DND-41 (cell line): ENCODE measurements at regions not wholly inside any gene's neighbourhood (a gene's known extent, or its start where the extent isn't known, plus 50 kb on each side); places are given as distances from the start of the nearest gene placed in this dataset.

Experiments
- ATAC-seq: fragments of 200-7000 bp; cut with Tn5 transposase; 3 replicates; pipeline ENCODE4 v1.9.1; 2021; ENCODE audit warnings: low read depth; ENCODE audit not compliant: insufficient read depth
- DNase-seq: peaks from one replicate; pipeline ENCODE4 v3.0.0-alpha.2; 2020
- H2AFZ ChIP-seq: 2 replicates; pipeline ENCODE4 v1.6.0; 2012; ENCODE audit warnings: low read depth, low read length
- H3K27ac ChIP-seq: 2 replicates; pipeline ENCODE4 v1.5.1; 2012; ENCODE audit warnings: low read length, inconsistent platforms
- H3K27me3 ChIP-seq: fragments of 200-600 bp; sonication (generic); 2 replicates; pipeline ENCODE4 v1.6.0; 2012; ENCODE audit warnings: low read length, mild to moderate bottlenecking, inconsistent platforms; ENCODE audit not compliant: insufficient read depth, poor library complexity
- H3K36me3 ChIP-seq: 2 replicates; pipeline ENCODE4 v1.5.1; 2012; ENCODE audit warnings: low read length, inconsistent platforms; ENCODE audit not compliant: insufficient read depth
- H3K4me1 ChIP-seq: 2 replicates; pipeline ENCODE4 v1.5.1; 2012; ENCODE audit warnings: mild to moderate bottlenecking, low read length; ENCODE audit not compliant: insufficient read depth
- H3K4me2 ChIP-seq: 2 replicates; pipeline ENCODE4 v1.6.0; 2012; ENCODE audit warnings: mild to moderate bottlenecking, moderate library complexity, low read length, inconsistent platforms; ENCODE audit not compliant: insufficient read depth
- H3K4me3 ChIP-seq, 2 experiments: fragments of 200-600 bp in 1 of 2; shearing (Covaris generic) in 1 of 2; 2 replicates each; pipeline ENCODE4 v1.5.1; 2012 to 2016; ENCODE audit warnings: inconsistent platforms in 2 of 2, low read length in 2 of 2, mild to moderate bottlenecking in 2 of 2, low read depth in 1 of 2, moderate library complexity in 1 of 2
- H3K79me2 ChIP-seq: 2 replicates; pipeline ENCODE4 v1.6.0; 2012; ENCODE audit warnings: low read length, inconsistent platforms; ENCODE audit not compliant: insufficient read depth
- H3K9ac ChIP-seq: 2 replicates; pipeline ENCODE4 v1.6.0; 2012; ENCODE audit warnings: low read depth, mild to moderate bottlenecking, inconsistent platforms, low read length, moderate library complexity
- H3K9me3 ChIP-seq: 2 replicates; pipeline ENCODE4 v1.5.1; 2012; ENCODE audit warnings: low read length, moderate library complexity, mild to moderate bottlenecking, inconsistent platforms; ENCODE audit not compliant: insufficient read depth, severe bottlenecking
- H4K20me1 ChIP-seq: 2 replicates; pipeline ENCODE4 v1.6.0; 2012; ENCODE audit warnings: low read length; ENCODE audit not compliant: insufficient read depth
- CTCF ChIP-seq: IDR thresholded peaks from 2 replicates; pipeline ENCODE4 v1.5.1; 2012; ENCODE audit warnings: borderline replicate concordance, low read length, moderate library complexity, mild to moderate bottlenecking; ENCODE audit not compliant: poor library complexity, severe bottlenecking; ENCODE audit errors: extremely low read depth
- EZH2 ChIP-seq: IDR thresholded peaks from 3 replicates; pipeline ENCODE4 v1.6.1; 2012; ENCODE audit warnings: borderline replicate concordance, low read depth, mild to moderate bottlenecking, moderate library complexity, low read length, inconsistent platforms; ENCODE audit not compliant: severe bottlenecking

DNA sequence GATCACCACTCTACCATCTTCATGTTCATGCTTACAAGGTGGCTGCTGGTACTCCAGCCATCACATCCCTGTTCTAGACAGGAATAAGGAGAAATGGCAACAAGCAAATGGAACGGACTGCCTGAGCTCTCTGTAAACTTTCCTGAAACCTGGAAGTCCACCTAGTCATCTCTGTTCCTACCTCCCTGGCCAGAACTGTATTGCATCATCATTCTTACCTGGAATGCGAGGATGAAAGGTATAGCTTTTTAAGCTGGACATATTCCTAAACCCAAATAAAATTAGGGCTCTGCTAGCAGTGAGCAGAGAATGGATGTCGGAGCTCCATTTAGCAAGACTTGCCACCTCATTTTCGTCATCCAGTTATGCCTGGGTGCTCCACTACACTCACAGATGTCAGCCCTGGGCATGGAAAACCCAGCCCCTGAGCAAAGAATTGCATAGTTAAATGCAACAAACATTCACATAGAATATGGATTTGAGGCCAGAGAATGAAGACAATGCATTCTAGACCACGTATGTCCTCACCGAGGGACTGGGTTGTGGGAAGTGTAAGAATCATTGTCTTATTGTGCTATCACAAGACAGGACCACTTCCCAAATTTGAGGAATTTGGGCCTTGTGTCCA is 214.3 kb upstream of the CDYL start:
- Histone ChIP-seq H3K9ac (no peak overlapping the region), H4K20me1 (no peaks in the 10 kb centered on the region), H3K4me2 (no peak overlapping the region), H3K9me3 (no peaks in the 10 kb centered on the region), H3K36me3 (no peaks in the 10 kb centered on the region), H3K27ac (no peak overlapping the region), H3K4me3 (no peak overlapping the region), H3K4me1 (no peaks in the 10 kb centered on the region), H3K27me3 (no peaks in the 10 kb centered on the region), H3K79me2 (no peaks in the 10 kb centered on the region), H2AFZ (no peak overlapping the region)
- TF ChIP-seq EZH2 (no peak), CTCF (no peak)
- no peak for DNase-seq
- ATAC-seq, result no peak

DNA sequence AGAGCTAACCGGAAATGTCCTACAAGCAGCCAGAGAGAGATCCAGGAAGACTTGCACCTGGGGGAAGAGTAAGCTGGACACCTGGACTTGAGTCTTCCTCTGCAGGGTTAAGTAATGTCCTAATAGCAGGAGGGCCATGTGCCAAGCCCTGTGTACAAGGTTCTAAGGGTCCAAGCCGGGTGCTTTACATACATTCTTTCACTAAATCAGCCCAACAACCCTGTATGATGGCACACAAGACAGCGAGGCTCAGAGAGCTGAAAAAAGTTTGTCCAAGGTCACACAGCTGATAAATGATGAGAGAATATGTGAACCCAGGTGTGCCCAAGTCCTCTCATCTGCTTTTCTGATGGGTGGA is 215.1 kb upstream of the CDYL start:
- no peak for ATAC-seq
- H3K27me3 ChIP-seq, result no peaks in the 10 kb centered on the region

GRCh38 chr6:4560221-4561077 is 215.8 kb upstream of the CDYL start:
- H3K36me3 ChIP-seq, result no peaks in the 10 kb centered on the region
- H3K9me3 ChIP-seq, result no peaks in the 10 kb centered on the region
- no peak overlapping the region for H3K4me3 ChIP-seq
- no peaks in the 10 kb centered on the region for H3K4me1 ChIP-seq
- H3K27ac ChIP-seq, result no peak overlapping the region
- H4K20me1 ChIP-seq, result no peaks in the 10 kb centered on the region
- H3K27me3 ChIP-seq, result no peaks in the 10 kb centered on the region
- no peak overlapping the region for H3K9ac ChIP-seq
- H3K79me2 ChIP-seq, result no peaks in the 10 kb centered on the region
- ATAC-seq (no peak), DNase-seq (no peak)
- H3K4me2 ChIP-seq, result no peak overlapping the region
- TF ChIP-seq EZH2, result no peak
- TF ChIP-seq CTCF, result no peak
- H2AFZ ChIP-seq, result no peak overlapping the region

More for the DNA sequence above, 215.1 kb upstream of the CDYL start:
- no peak overlapping the region for H3K4me3 ChIP-seq
- DNase-seq, result no peak
- no peaks in the 10 kb centered on the region for H3K36me3 ChIP-seq
- no peak overlapping the region for H2AFZ ChIP-seq
- no peaks in the 10 kb centered on the region for H3K9me3 ChIP-seq
- H4K20me1 ChIP-seq, result no peaks in the 10 kb centered on the region
- H3K4me1 ChIP-seq, result no peaks in the 10 kb centered on the region
- TF ChIP-seq EZH2 (no peak), CTCF (no peak)
- H3K4me2 ChIP-seq, result no peak overlapping the region
- H3K79me2 ChIP-seq, result no peaks in the 10 kb centered on the region
- no peak overlapping the region for H3K27ac ChIP-seq
- no peak overlapping the region for H3K9ac ChIP-seq
